Activated CD4-positive, alpha-beta T cell treated with anti-CD3 and anti-CD28 coated beads, Interleukin-2, amount 50 U/mL, for 4 hours (primary cell): ENCODE measurements at regions not wholly inside any gene's neighbourhood (a gene's known extent, or its start where the extent isn't known, plus 50 kb on each side); places are given as distances from the start of the nearest gene placed in this dataset.
A peak's percentile ranks its signal among the peaks of the same experiment; 100 is the strongest.

Experiments used
- DNase-seq, 2 experiments: peaks; one replicate each; pipeline ENCODE4 v3.0.0-alpha.2; 2020

- no peak for DNase-seq
These were observed 72.5 kb upstream of the SLC6A11 start for GRCh38 chr3:10743366-10744097.

- DNase-seq, result no peak
These were observed 71.9 kb upstream of the SLC6A11 start for GRCh38 chr3:10744098-10744465.

GRCh38 chr3:10745392-10745791, 70.6 kb upstream of the SLC6A11 start:
- DNase-seq, result no peak

GRCh38 chr3:10746001-10746400, 70.0 kb upstream of the SLC6A11 start:
- DNase-seq, result no peak

- no peak for DNase-seq
These were observed 69.3 kb upstream of the SLC6A11 start for GRCh38 chr3:10746684-10747083.

- no peak for DNase-seq
These were observed 68.7 kb upstream of the SLC6A11 start for GRCh38 chr3:10747341-10747740.

GRCh38 chr3:10748040-10748439, 68.0 kb upstream of the SLC6A11 start:
- no peak for DNase-seq

GRCh38 chr3:10753964-10754363, 62.1 kb upstream of the SLC6A11 start:
- peak; percentile 12 to 17 for DNase-seq

GRCh38 chr3:10756546-10756945, 59.5 kb upstream of the SLC6A11 start:
- DNase-seq, result no peak

GRCh38 chr3:10757021-10757820, 58.8 kb upstream of the SLC6A11 start:
- DNase-seq, result no peak

- DNase-seq, result no peak
These were observed 58.3 kb upstream of the SLC6A11 start for GRCh38 chr3:10757821-10758130.

GRCh38 chr3:10758304-10759037, 57.6 kb upstream of the SLC6A11 start:
- DNase-seq, result peak; percentile 27 to 28

- no peak for DNase-seq
These were observed 56.5 kb upstream of the SLC6A11 start for GRCh38 chr3:10759495-10759894.

- DNase-seq, result no peak
These were observed 55.8 kb upstream of the SLC6A11 start for GRCh38 chr3:10760199-10760598.

- DNase-seq, result no peak
These were observed 54.4 kb upstream of the SLC6A11 start for GRCh38 chr3:10761583-10761982.

- DNase-seq, result no peak
These were observed 53.9 kb upstream of the SLC6A11 start for GRCh38 chr3:10762116-10762515.

- no peak for DNase-seq
These were observed 53.3 kb upstream of the SLC6A11 start for GRCh38 chr3:10762611-10763247.

GRCh38 chr3:10763248-10763620, 52.8 kb upstream of the SLC6A11 start:
- DNase-seq, result no peak

- no peak for DNase-seq
These were observed 52.2 kb upstream of the SLC6A11 start for GRCh38 chr3:10763817-10764258.

GRCh38 chr3:10764259-10765051, 51.6 kb upstream of the SLC6A11 start:
- DNase-seq, result no peak

- no peak for DNase-seq
These were observed 49.9 kb upstream of the SLC6A11 start for GRCh38 chr3:10766049-10766705.
